Sigmoid colon (tissue), 6 donors: ENCODE measurements at regions not wholly inside any gene's neighbourhood (a gene's known extent, or its start where the extent isn't known, plus 50 kb on each side); places are given as distances from the start of the nearest gene placed in this dataset.

ENCODE experiments used
- DNase-seq: peaks from one replicate; pipeline ENCODE4 v3.0.0-alpha.2; 2019
- H3K27ac ChIP-seq, 4 donors: fragments of 200-600 bp; sonication (generic); one replicate each; pipeline ENCODE4 v1.5.1; 2016 to 2019; ENCODE audit warnings: mild to moderate bottlenecking in 1 of 4
- H3K27me3 ChIP-seq, 3 donors: fragments of 200-600 bp; sonication (generic); one replicate each; pipeline ENCODE4 v1.5.1; 2019; ENCODE audit warnings: mild to moderate bottlenecking in 1 of 3
- H3K36me3 ChIP-seq, 4 donors: fragments of 200-600 bp; sonication (generic); one replicate each; pipeline ENCODE4 v1.5.1; 2016 to 2019
- H3K4me1 ChIP-seq, 4 donors: fragments of 200-600 bp; sonication (generic); one replicate each; pipeline ENCODE4 v1.5.1; 2017 to 2019
- H3K4me3 ChIP-seq, 4 donors: fragments of 200-600 bp; sonication (generic); one replicate each; pipeline ENCODE4 v1.5.1; 2017 to 2019; ENCODE audit warnings: mild to moderate bottlenecking in 2 of 4, moderate library complexity in 1 of 4
- H3K9me3 ChIP-seq, 4 donors: fragments of 200-600 bp in 3 of 4; sonication (generic) in 3 of 4; one replicate each; pipeline versions ENCODE4 v1.5.1 to v1.6.1; 2013 to 2019
- CTCF ChIP-seq, 4 experiments: fragments of 450-650 bp in 3 of 4; fragments of 200-600 bp in 1 of 4; IDR thresholded peaks; one replicate each; pipeline ENCODE4 v1.5.1; 2016 to 2019; ENCODE audit warnings: antibody characterized with exemption in 4 of 4, mild to moderate bottlenecking in 3 of 4, moderate library complexity in 2 of 4
- EP300 ChIP-seq, 4 donors: sonication (generic); formaldehyde crosslinking; IDR thresholded peaks; one replicate each; pipeline ENCODE4 v1.6.1; 2017; ENCODE audit warnings: antibody characterized with exemption in 4 of 4
- POLR2A ChIP-seq, 2 donors: fragments of 450-650 bp; IDR thresholded peaks; one replicate each; pipeline ENCODE4 v1.6.1; 2016; ENCODE audit warnings: antibody characterized with exemption in 2 of 2, mild to moderate bottlenecking in 2 of 2, moderate library complexity in 2 of 2
- POLR2AphosphoS5 ChIP-seq, 4 donors: sonication (generic); formaldehyde crosslinking; IDR thresholded peaks; one replicate each; pipeline ENCODE4 v1.6.1; 2017; ENCODE audit warnings: antibody characterized with exemption in 4 of 4
- WGBS, 2 donors: extraction: QIAGEN DNeasy Blood & Tissue Kit; methylation state at CpG; one replicate each; pipeline ENCODE4 v1.1.7; 2013; 5-methylcytosine and 5-hydroxymethylcytosine counted together
- intact Hi-C: fragments of 100-400 bp; cut with DNase I; formaldehyde crosslinking; loops from one replicate; pipeline ENCODE4 v1.15.1; 2023
- donor health status: healthy with polysubstance abuse.
- donor health status: healthy.

- TF ChIP-seq POLR2A (IDR thresholded peaks at IDR 0.05) (no peak), EP300 (IDR thresholded peaks at IDR 0.05) (no peak), POLR2AphosphoS5 (IDR thresholded peaks at IDR 0.05) (no peak), CTCF (IDR thresholded peaks at IDR 0.05) (no peak)
Measured at GRCh38 chr12:75820071-75820470, 211.5 kb downstream of the PHLDA1 start.

GRCh38 chr12:75819512-75819911 lies 212.1 kb downstream of the PHLDA1 start:
- intact Hi-C loops = no loop called here
- Histone ChIP-seq H3K27me3 (no peaks in the 10 kb centered on the region), H3K36me3 (no peaks in the 10 kb centered on the region), H3K27ac (no peak overlapping the region), H3K4me1 (peaks cover 0 to 17% (median 15%) of the 10 kb centered on the region in 4 donors), H3K9me3 (no peaks in the 10 kb centered on the region), H3K4me3 (no peak overlapping the region)
- TF ChIP-seq POLR2A (IDR thresholded peaks at IDR 0.05) (no peak), POLR2AphosphoS5 (IDR thresholded peaks at IDR 0.05) (no peak), EP300 (IDR thresholded peaks at IDR 0.05) (no peak), CTCF (IDR thresholded peaks at IDR 0.05) (no peak)
- DNase-seq = no peak
- 71 to 90% methylated on average over 5 of the region's 5 CpGs for WGBS, 2 donors

More at GRCh38 chr12:75820071-75820470, 211.5 kb downstream of the PHLDA1 start:
- Histone ChIP-seq H3K27me3 (no peaks in the 10 kb centered on the region), H3K4me1 (peaks cover 0 to 11% (median 10%) of the 10 kb centered on the region in 4 donors), H3K4me3 (no peak overlapping the region), H3K36me3 (no peaks in the 10 kb centered on the region), H3K9me3 (no peaks in the 10 kb centered on the region), H3K27ac (peak overlapping the region; percentile 17 to 62 (median 44))
- intact Hi-C loops = no loop called here
- no peak for DNase-seq

- no peak overlapping the region for H3K27ac ChIP-seq
- H3K9me3 ChIP-seq = no peaks in the 10 kb centered on the region
- H3K4me3 ChIP-seq = no peak overlapping the region
- DNase-seq = no peak
- peaks cover 0 to 17% (median 15%) of the 10 kb centered on the region in 4 donors for H3K4me1 ChIP-seq
- H3K36me3 ChIP-seq = no peaks in the 10 kb centered on the region
- TF ChIP-seq POLR2A (IDR thresholded peaks at IDR 0.05) (no peak), EP300 (IDR thresholded peaks at IDR 0.05) (no peak), POLR2AphosphoS5 (IDR thresholded peaks at IDR 0.05) (no peak), CTCF (IDR thresholded peaks at IDR 0.05) (no peak)
- intact Hi-C loops = no loop called here
- H3K27me3 ChIP-seq = no peaks in the 10 kb centered on the region
Measured at GRCh38 chr12:75818863-75819262, 212.7 kb downstream of the PHLDA1 start.

- 3 to 17% methylated on average over 1 of the region's 1 CpG for WGBS, 2 donors
- Histone ChIP-seq H3K9me3 (no peaks in the 10 kb centered on the region), H3K4me3 (no peak overlapping the region), H3K4me1 (peaks cover 0 to 17% (median 15%) of the 10 kb centered on the region in 4 donors), H3K27ac (no peak overlapping the region), H3K27me3 (no peaks in the 10 kb centered on the region), H3K36me3 (no peaks in the 10 kb centered on the region)
- no peak for DNase-seq
- TF ChIP-seq POLR2A (IDR thresholded peaks at IDR 0.05) = no peak
- TF ChIP-seq POLR2AphosphoS5 (IDR thresholded peaks at IDR 0.05) = no peak
- no peak for TF ChIP-seq EP300 (IDR thresholded peaks at IDR 0.05)
- TF ChIP-seq CTCF (IDR thresholded peaks at IDR 0.05) = no peak
- intact Hi-C loops = no loop called here
Measured at GRCh38 chr12:75816897-75817296, 214.7 kb downstream of the PHLDA1 start.

- intact Hi-C loops = no loop called here
- WGBS, 2 donors = 89 to 96% methylated on average over 1 of the region's 1 CpG
- no peak for TF ChIP-seq CTCF (IDR thresholded peaks at IDR 0.05)
- no peak for TF ChIP-seq POLR2A (IDR thresholded peaks at IDR 0.05)
- TF ChIP-seq POLR2AphosphoS5 (IDR thresholded peaks at IDR 0.05) = no peak
- TF ChIP-seq EP300 (IDR thresholded peaks at IDR 0.05) = no peak
- Histone ChIP-seq H3K27me3 (no peaks in the 10 kb centered on the region), H3K4me1 (peaks cover 0 to 17% (median 15%) of the 10 kb centered on the region in 4 donors), H3K27ac (peak overlapping the region; percentile 44 to 70 (median 65)), H3K36me3 (no peaks in the 10 kb centered on the region), H3K4me3 (no peak overlapping the region), H3K9me3 (no peaks in the 10 kb centered on the region)
- no peak for DNase-seq
Measured at GRCh38 chr12:75815756-75816155, 215.8 kb downstream of the PHLDA1 start.
